IMR-90 (cell line): ENCODE measurements at regions not wholly inside any gene's neighbourhood (a gene's known extent, or its start where the extent isn't known, plus 50 kb on each side); places are given as distances from the start of the nearest gene placed in this dataset.

Experiments
- ATAC-seq: fragments of 200-7000 bp; cut with Tn5 transposase; 2 replicates; pipeline ENCODE4 v1.9.1; 2020; ENCODE audit warnings: low read depth, mild to moderate bottlenecking, moderate library complexity
- BruUV-seq: library from RNA; stranded (reverse); fragments of 400-500 nt; replicated peaks from 2 replicates; lab custom pipeline; 2021; lab: Mats Ljungman, UMichigan
- CTCF ChIA-PET: fragments of 300-600 bp; formaldehyde crosslinking; extraction: SDS; loops from one replicate; lab custom pipeline; 2021; ENCODE audit warnings: antibody characterized with exemption; lab: Yijun Ruan, JAX
- POLR2A ChIA-PET: fragments of 300-600 bp; sonication (Branson Sonifier 250); formaldehyde crosslinking; loops from one replicate; lab custom pipeline; 2022; ENCODE audit warnings: antibody characterized with exemption; ENCODE audit not compliant: unreplicated experiment; lab: Charles Lee
- DNase-seq: peaks from one replicate; pipeline ENCODE4 v3.0.0; 2013
- H2AFZ ChIP-seq: replicated peaks from 2 replicates; pipeline ENCODE3; 2013; ENCODE audit warnings: low read length, mild to moderate bottlenecking; ENCODE audit not compliant: poor library complexity
- H2AK5ac ChIP-seq: 2 replicates; pipeline ENCODE4 v1.6.1; 2013; ENCODE audit warnings: low read depth, low read length, inconsistent platforms
- H2AK9ac ChIP-seq: replicated peaks from 2 replicates; pipeline ENCODE3; 2013; ENCODE audit warnings: mild to moderate bottlenecking, low read depth, low read length, moderate library complexity; ENCODE audit not compliant: poor library complexity
- H2BK120ac ChIP-seq: 2 replicates; pipeline ENCODE4 v1.6.1; 2013; ENCODE audit warnings: low read depth, low read length, inconsistent platforms
- H2BK15ac ChIP-seq: 3 replicates; pipeline ENCODE4 v1.6.1; 2013; ENCODE audit warnings: low read depth, low read length, inconsistent platforms
- H2BK20ac ChIP-seq: 2 replicates; pipeline ENCODE4 v1.6.1; 2013; ENCODE audit warnings: low read depth, mild to moderate bottlenecking, inconsistent platforms, low read length, moderate library complexity
- H2BK5ac ChIP-seq: 2 replicates; pipeline ENCODE4 v1.6.1; 2013; ENCODE audit warnings: mild to moderate bottlenecking, low read depth, low read length, inconsistent platforms; ENCODE audit not compliant: poor library complexity, severe bottlenecking
- H3K14ac ChIP-seq: replicated peaks from 2 replicates; pipeline ENCODE4 v1.6.1; 2013; ENCODE audit warnings: low read depth, low read length, inconsistent platforms
- H3K18ac ChIP-seq: 2 replicates; pipeline ENCODE4 v1.6.1; 2013; ENCODE audit warnings: low read depth, low read length, control low read depth
- H3K23ac ChIP-seq: 2 replicates; pipeline ENCODE4 v1.6.1; 2013; ENCODE audit warnings: low read depth, low read length, inconsistent platforms
- H3K27ac ChIP-seq: 2 replicates; pipeline ENCODE4 v1.5.1; 2013; ENCODE audit warnings: mild to moderate bottlenecking, control low read depth, low read length; ENCODE audit not compliant: insufficient read depth
- H3K27me3 ChIP-seq: 2 replicates; pipeline ENCODE4 v1.6.1; 2013; ENCODE audit warnings: low read length; ENCODE audit not compliant: control insufficient read depth, insufficient read depth
- H3K36me3 ChIP-seq: 2 replicates; pipeline ENCODE4 v1.6.1; 2013; ENCODE audit warnings: low read length, mixed read lengths; ENCODE audit not compliant: control insufficient read depth, insufficient read depth
- H3K4ac ChIP-seq: 2 replicates; pipeline ENCODE4 v1.6.1; 2013; ENCODE audit warnings: low read depth, low read length, inconsistent platforms
- H3K4me1 ChIP-seq: 2 replicates; pipeline ENCODE4 v1.6.1; 2013; ENCODE audit warnings: low read length, mixed read lengths; ENCODE audit not compliant: control insufficient read depth, insufficient read depth
- H3K4me2 ChIP-seq: 2 replicates; pipeline ENCODE4 v1.6.1; 2013; ENCODE audit warnings: low read depth, mild to moderate bottlenecking, control low read depth, low read length, moderate library complexity
- H3K4me3 ChIP-seq: 2 replicates; pipeline ENCODE4 v1.5.1; 2013; ENCODE audit warnings: low read depth, mild to moderate bottlenecking, control low read depth, low read length, moderate library complexity; ENCODE audit not compliant: insufficient read depth
- H3K56ac ChIP-seq: 2 replicates; pipeline ENCODE4 v1.6.1; 2013; ENCODE audit warnings: low read length, inconsistent platforms; ENCODE audit not compliant: insufficient read depth; ENCODE audit errors: extremely low read depth
- H3K79me1 ChIP-seq, 2 experiments: 2 replicates each; pipeline ENCODE4 v1.6.1; 2013; ENCODE audit warnings: low read length in 2 of 2, inconsistent platforms in 1 of 2, low read depth in 1 of 2
- H3K9ac ChIP-seq: 2 replicates; pipeline ENCODE4 v1.6.1; 2013; ENCODE audit warnings: low read depth, low read length, control low read depth
- H3K9me1 ChIP-seq: 2 replicates; pipeline ENCODE4 v1.6.1; 2013; ENCODE audit warnings: low read length, inconsistent platforms; ENCODE audit not compliant: insufficient read depth
- H3K9me3 ChIP-seq: 2 replicates; pipeline ENCODE4 v1.6.1; 2013; ENCODE audit warnings: low read length; ENCODE audit not compliant: control insufficient read depth, insufficient read depth
- H4K20me1 ChIP-seq: 2 replicates; pipeline ENCODE4 v1.6.1; 2013; ENCODE audit warnings: low read length, inconsistent platforms; ENCODE audit not compliant: insufficient read depth
- H4K5ac ChIP-seq: 2 replicates; pipeline ENCODE4 v1.6.1; 2013; ENCODE audit warnings: mild to moderate bottlenecking, low read depth, low read length, control low read depth
- H4K8ac ChIP-seq, 2 experiments: 2 replicates each; pipeline ENCODE4 v1.6.1; 2013; ENCODE audit warnings: low read depth in 2 of 2, low read length in 2 of 2, control low read depth in 1 of 2, inconsistent platforms in 1 of 2
- H4K91ac ChIP-seq: 2 replicates; pipeline ENCODE4 v1.6.1; 2013; ENCODE audit warnings: low read depth, low read length, inconsistent platforms; ENCODE audit not compliant: insufficient read depth
- BHLHE40 ChIP-seq: fragments of 150-350 bp; IDR thresholded peaks from 2 replicates; pipeline ENCODE4 v1.6.1; 2016; ENCODE audit warnings: mild to moderate bottlenecking, low read depth, low read length
- CEBPB ChIP-seq: IDR thresholded peaks from 2 replicates; pipeline ENCODE4 v1.6.1; 2012; ENCODE audit warnings: low read depth, low read length, improper control_type of control experiment
- CHD1 ChIP-seq: IDR thresholded peaks from 2 replicates; pipeline ENCODE4 v1.6.1; 2012; ENCODE audit warnings: low read depth, low read length, improper control_type of control experiment
- FOS ChIP-seq: fragments of 150-350 bp; IDR thresholded peaks from 2 replicates; pipeline ENCODE4 v1.6.1; 2016; ENCODE audit warnings: low read depth, low read length
- MAFK ChIP-seq: IDR thresholded peaks from 2 replicates; pipeline ENCODE4 v1.6.1; 2012; ENCODE audit warnings: low read depth, low read length, improper control_type of control experiment
- MAZ ChIP-seq: IDR thresholded peaks from 2 replicates; pipeline ENCODE4 v1.6.1; 2012; ENCODE audit warnings: low read depth, mild to moderate bottlenecking, low read length, improper control_type of control experiment, moderate library complexity, borderline replicate concordance
- MXI1 ChIP-seq: IDR thresholded peaks from 2 replicates; pipeline ENCODE4 v1.6.1; 2012; ENCODE audit warnings: low read depth, mild to moderate bottlenecking, low read length, moderate library complexity, borderline replicate concordance
- NFE2L2 ChIP-seq: fragments of 150-350 bp; IDR thresholded peaks from 2 replicates; pipeline ENCODE4 v1.6.1; 2016; ENCODE audit warnings: low read depth, mild to moderate bottlenecking, low read length
- POLR2A ChIP-seq: IDR thresholded peaks from 2 replicates; pipeline ENCODE4 v1.6.1; 2012; ENCODE audit warnings: mild to moderate bottlenecking, low read depth, low read length
- RAD21 ChIP-seq: IDR thresholded peaks from 2 replicates; pipeline ENCODE4 v1.6.1; 2012; ENCODE audit warnings: low read length, improper control_type of control experiment
- RCOR1 ChIP-seq: IDR thresholded peaks from 2 replicates; pipeline ENCODE4 v1.6.1; 2012; ENCODE audit warnings: mild to moderate bottlenecking, low read length, improper control_type of control experiment; ENCODE audit not compliant: insufficient replicate concordance
- SMC3 ChIP-seq: fragments of 150-350 bp; IDR thresholded peaks from 2 replicates; pipeline ENCODE4 v1.6.1; 2016; ENCODE audit warnings: low read depth, mild to moderate bottlenecking, antibody characterized with exemption, low read length, moderate library complexity
- WGBS, 2 experiments: methylation state at CpG; one replicate each; pipeline versions ENCODE4 v1.1.5 to v1.1.7; 2013; ENCODE audit warnings: missing lambda C conversion rate in 2 of 2; ENCODE audit not compliant: insufficient read length in 1 of 2; ENCODE audit errors: extremely low coverage in 2 of 2; 5-methylcytosine and 5-hydroxymethylcytosine counted together
- dilution Hi-C: fragments of 300-500 bp; cut with HindIII; formaldehyde crosslinking; loops from one replicate; pipeline ENCODE4 v1.14.3; 2018; ENCODE audit warnings: low sequenced_read_pairs; ENCODE audit not compliant: unreplicated experiment
- in situ Hi-C: fragments of 300-500 bp; cut with MboI; formaldehyde crosslinking; loops from 3 replicates; pipeline ENCODE4 v1.14.3; 2019; ENCODE audit warnings: low sequenced_read_pairs, inconsistent platforms, mixed read lengths
- intact Hi-C: fragments of 100-400 bp; cut with micrococcal nuclease; formaldehyde crosslinking; loops from 2 replicates; pipeline ENCODE4 v1.10.0; 2022
- TF ChIP-seq, protein P1 (sequence below): fragments of 150-350 bp; IDR thresholded peaks from 2 replicates; pipeline ENCODE4 v1.6.1; 2017; ENCODE audit warnings: mild to moderate bottlenecking, antibody characterized with exemption, low read length, low read depth
- TF ChIP-seq, protein P2 (sequence below): fragments of 150-350 bp; IDR thresholded peaks from 2 replicates; pipeline ENCODE4 v1.6.1; 2016; ENCODE audit warnings: low read depth, mild to moderate bottlenecking, low read length, moderate library complexity, borderline replicate concordance

DNA sequence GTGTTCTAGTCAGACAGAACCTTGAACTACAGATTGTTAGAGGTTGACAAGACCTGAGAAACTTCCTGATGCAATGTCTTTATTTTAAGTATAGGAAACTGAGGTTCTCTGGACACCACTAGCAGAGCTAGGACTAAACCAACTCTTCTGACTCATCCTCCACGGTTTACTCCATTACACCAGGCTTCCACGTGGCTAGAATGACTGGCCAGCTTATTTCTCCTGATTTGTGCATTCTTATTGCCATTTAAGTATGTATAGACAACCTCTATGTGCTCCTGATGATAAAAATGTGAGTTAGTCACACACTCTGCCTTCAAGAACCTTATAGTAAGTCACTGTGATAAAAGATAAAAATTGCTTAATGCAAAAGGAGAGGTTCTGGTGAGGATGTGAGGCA, 182.7 kb downstream of the MEX3B start:
- no peak overlapping the region for H3K27ac ChIP-seq

More for the DNA sequence above, 182.7 kb downstream of the MEX3B start:
- H3K4me2 ChIP-seq = peak overlapping the region; percentile 37; the same call in 1 of the 2 replicates
- DNase-seq = peak; percentile 93
- peak overlapping the region; percentile 77; the same call in 1 of the 2 replicates for H3K14ac ChIP-seq
- H3K4me3 ChIP-seq = no peak overlapping the region
- H2BK120ac ChIP-seq = peak overlapping the region; percentile 92
- peak overlapping the region; percentile 9 to 82; a peak in 2 of 4 replicates for H4K8ac ChIP-seq
- H2AK9ac ChIP-seq = no peak overlapping the region
- dilution Hi-C loops (no loop called here), in situ Hi-C loops (no loop called here), intact Hi-C loops (no loop called here)
- peak; percentile 97 for ATAC-seq
- H3K27me3 ChIP-seq = peaks cover 2% of the 10 kb centered on the region; the same call in 1 of the 2 replicates
- no peak overlapping the region for H3K18ac ChIP-seq
- H3K9me1 ChIP-seq = no peaks in the 10 kb centered on the region
- H2BK15ac ChIP-seq = peak overlapping the region; percentile 76; the same call in 2 of the 3 replicates
- 0 out of 2 replicates have a peak, but pooled peaks cover 1% of the 10 kb centered on the region for H3K4me1 ChIP-seq
- peak overlapping the region; percentile 92 for H2BK20ac ChIP-seq
- 0 out of 2 replicates have a peak overlapping the region, but pooled peaks have one; percentile 29 for H2AK5ac ChIP-seq
- peak overlapping the region; percentile 85; the same call in 1 of the 2 replicates for H3K4ac ChIP-seq
- no CpG with 5 or more reads among the region's 2 CpGs for WGBS, 2 experiments
- H3K23ac ChIP-seq = 0 out of 2 replicates have a peak overlapping the region, but pooled peaks have one; percentile 82
- H3K9me3 ChIP-seq = no peaks in the 10 kb centered on the region
- H2AFZ ChIP-seq = peak overlapping the region; percentile 53
- H3K56ac ChIP-seq = no peak overlapping the region; the same call in 1 of the 2 replicates
- ChIA-PET CTCF (interaction anchor here (0.7 kb wide), 1 partner anchor 172 kb away, joined by 4 read pairs; no protein-coding TSS in a partner anchor), POLR2A (no interaction called here)
- TF ChIP-seq, protein P1, sequence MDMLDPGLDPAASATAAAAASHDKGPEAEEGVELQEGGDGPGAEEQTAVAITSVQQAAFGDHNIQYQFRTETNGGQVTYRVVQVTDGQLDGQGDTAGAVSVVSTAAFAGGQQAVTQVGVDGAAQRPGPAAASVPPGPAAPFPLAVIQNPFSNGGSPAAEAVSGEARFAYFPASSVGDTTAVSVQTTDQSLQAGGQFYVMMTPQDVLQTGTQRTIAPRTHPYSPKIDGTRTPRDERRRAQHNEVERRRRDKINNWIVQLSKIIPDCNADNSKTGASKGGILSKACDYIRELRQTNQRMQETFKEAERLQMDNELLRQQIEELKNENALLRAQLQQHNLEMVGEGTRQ = peak; percentile 52; the same call in 1 of the 2 replicates
- TF ChIP-seq RCOR1 (no peak), MXI1 (peak; percentile 88), NFE2L2 (no peak), MAZ (no peak), CHD1 (no peak), POLR2A (no peak), MAFK (no peak), SMC3 (no peak), BHLHE40 (peak; percentile 52; the same call in 1 of the 2 replicates), RAD21 (no peak), FOS (peak; percentile 52), CEBPB (peak; percentile 45; the same call in 1 of the 2 replicates)
- TF ChIP-seq, protein P2, sequence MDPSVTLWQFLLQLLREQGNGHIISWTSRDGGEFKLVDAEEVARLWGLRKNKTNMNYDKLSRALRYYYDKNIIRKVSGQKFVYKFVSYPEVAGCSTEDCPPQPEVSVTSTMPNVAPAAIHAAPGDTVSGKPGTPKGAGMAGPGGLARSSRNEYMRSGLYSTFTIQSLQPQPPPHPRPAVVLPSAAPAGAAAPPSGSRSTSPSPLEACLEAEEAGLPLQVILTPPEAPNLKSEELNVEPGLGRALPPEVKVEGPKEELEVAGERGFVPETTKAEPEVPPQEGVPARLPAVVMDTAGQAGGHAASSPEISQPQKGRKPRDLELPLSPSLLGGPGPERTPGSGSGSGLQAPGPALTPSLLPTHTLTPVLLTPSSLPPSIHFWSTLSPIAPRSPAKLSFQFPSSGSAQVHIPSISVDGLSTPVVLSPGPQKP = no peak
- H4K91ac ChIP-seq = peak overlapping the region; percentile 72
- H3K79me1 ChIP-seq = no peaks in the 10 kb centered on the region
- H4K5ac ChIP-seq = peak overlapping the region; percentile 58; the same call in 1 of the 2 replicates
- peak overlapping the region; percentile 64 for H2BK5ac ChIP-seq
- H3K36me3 ChIP-seq = no peaks in the 10 kb centered on the region
- H3K9ac ChIP-seq = no peak overlapping the region
- no TSS peak for BruUV-seq
- H4K20me1 ChIP-seq = no peaks in the 10 kb centered on the region
